NCI-H1436 treated with DMSO at 0.1 percent for 48 hours (cell line): ENCODE measurements at regions not wholly inside any gene's neighbourhood (a gene's known extent, or its start where the extent isn't known, plus 50 kb on each side); places are given as distances from the start of the nearest gene placed in this dataset.

Experiments used
- DNase-seq: peaks from one replicate; lab custom pipeline; 2025; lab: John Stamatoyannopoulos, UW

DNA sequence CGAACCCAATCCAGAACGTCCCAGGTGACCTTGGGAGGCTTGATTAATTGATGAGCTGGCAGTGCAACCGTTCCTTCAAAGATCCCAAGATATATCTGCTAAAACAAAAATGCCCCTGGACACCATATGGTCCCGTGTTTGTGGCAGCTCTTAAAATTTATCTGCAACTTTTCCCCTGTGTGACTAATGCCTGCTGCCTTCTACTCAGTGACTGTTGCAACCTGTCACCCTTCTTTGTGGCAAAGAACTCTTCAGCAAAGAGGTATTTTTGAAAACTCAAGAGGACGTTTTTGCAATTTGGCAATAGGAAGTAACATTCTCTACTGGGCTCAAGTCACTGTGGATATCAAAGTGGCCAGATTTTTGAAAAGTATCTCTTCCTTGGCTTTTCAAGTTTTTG is 75.8 kb upstream of the SOD3 start:
- no peak for DNase-seq

DNA sequence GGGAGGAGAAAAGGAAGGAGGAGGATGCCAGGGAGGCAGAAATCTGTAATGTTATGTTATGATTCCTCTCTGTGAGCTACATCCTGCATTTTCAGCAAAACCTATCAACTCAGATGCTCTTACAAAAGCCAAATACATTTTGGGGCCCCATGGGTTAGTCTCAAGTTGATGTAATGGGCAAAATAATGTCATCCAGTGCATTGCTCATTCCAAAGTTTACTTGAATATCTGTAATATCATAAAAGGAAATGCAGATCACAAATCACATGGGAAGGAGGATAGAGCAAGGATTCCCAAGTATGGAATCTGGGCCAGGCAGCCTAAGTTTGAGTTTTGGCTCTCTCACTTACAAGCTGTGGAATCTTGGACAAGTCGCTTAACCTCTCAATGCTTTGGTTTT is 74.9 kb upstream of the SOD3 start:
- no peak for DNase-seq

DNA sequence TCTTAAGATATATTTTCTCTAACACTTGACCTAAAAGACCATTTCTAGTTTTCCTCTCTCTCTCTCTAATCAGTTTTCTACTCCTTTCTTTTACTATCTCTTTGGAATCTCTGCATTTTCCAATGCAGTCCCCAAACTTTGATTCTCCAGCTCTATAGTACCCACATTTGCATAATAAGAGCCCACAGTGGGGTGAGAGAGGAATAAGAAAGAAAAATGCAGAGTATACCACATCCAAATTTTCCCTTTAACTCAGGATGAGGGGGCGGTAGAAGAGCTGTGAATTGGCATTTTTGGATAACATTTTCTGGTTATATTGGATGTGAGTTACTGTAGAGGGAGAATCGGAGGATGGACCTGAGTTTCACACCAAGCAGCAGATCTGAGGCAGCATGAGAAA is 74.4 kb upstream of the SOD3 start:
- DNase-seq: no peak

DNA sequence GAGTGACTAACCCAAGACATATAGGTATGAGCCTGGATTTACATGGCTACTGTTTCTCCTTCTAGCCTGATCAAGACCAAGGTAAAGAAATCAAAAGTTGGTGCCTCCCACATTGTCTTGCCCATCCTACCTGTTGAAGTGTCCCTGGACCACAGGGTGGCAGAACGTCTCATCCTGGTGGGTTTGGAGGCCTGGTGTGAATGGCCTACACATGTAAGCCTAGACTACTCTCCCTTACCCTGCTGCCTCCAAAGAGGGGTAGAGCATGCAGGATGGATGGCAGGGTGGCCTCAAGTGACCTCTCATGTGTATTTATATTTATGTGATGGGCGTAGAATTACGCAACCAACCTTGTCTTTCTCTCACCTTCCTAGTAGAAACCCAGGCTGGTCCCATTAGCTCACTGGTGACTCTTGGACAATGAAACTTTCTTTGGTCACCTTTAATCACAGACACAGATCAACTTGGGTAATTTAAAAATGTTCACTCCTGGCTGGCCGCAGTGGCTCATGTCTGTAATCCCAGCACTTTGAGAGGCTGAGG is 73.3 kb upstream of the SOD3 start:
- no peak for DNase-seq

DNA sequence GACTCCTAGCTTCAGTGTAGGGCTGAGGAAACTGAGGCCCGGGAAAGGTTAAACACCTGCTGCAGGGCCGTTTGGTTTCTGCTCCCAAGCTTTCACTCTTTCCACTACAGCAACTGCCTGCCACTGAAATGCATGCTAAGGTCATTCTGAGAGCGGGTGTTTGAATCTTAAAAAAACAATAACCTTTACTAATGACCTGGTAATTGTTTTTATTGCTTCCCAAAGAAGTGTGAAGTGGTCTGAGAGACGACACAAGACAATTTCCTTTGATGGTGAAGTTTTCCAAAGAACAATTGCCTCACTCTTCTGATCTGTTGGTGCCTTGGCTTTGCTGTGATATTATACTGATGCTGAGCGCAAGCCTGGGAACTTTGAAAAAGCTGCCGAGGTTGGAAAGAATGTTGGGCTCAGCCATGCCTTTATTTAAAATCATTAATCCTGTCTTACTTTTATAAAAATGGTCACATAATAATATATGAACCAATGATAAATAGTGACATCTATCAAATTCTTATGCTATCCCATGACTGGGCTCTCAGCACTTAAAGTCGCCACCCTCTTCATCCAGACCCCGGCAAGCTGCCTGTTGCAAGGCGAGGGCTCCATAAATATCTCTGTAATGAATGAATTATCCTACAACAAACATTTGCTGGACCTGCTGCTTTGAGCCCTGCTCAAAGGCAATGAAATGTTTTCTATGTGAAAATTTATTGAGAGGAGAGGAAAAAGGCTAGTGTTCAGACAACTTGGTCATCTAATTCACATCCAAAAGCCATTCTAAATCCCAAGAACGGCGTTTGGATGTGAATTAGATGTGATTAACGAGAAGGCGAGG is 67.8 kb upstream of the SOD3 start:
- DNase-seq: no peak

DNA sequence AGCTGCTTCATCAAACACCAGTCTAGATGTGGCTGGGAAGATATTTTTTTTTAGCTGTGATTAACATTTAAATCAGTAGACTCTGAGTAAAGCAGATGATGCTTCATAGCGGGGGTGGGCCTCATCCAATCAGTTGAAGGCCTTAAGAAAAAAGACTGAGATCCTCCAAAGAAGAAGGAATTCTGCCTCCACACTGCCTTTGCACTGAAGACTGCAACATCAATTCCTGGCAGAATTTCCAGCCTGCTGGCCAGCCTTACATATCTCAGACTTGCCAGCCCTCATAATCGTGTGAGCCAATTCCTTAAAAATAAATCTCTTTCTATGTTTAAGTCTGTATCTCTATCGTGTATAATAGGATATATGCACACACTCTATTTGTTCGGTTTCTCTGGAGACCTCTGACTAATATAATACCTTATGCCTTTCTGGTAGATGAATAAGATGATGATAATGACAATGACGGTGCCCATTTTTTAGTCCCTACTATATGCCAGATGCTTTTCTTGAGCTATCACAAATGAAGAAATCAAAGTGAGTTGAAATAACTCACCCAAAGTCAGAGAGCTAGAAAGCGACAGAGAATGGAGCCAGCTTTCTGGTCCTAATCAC is 66.1 kb upstream of the SOD3 start:
- no peak for DNase-seq

DNA sequence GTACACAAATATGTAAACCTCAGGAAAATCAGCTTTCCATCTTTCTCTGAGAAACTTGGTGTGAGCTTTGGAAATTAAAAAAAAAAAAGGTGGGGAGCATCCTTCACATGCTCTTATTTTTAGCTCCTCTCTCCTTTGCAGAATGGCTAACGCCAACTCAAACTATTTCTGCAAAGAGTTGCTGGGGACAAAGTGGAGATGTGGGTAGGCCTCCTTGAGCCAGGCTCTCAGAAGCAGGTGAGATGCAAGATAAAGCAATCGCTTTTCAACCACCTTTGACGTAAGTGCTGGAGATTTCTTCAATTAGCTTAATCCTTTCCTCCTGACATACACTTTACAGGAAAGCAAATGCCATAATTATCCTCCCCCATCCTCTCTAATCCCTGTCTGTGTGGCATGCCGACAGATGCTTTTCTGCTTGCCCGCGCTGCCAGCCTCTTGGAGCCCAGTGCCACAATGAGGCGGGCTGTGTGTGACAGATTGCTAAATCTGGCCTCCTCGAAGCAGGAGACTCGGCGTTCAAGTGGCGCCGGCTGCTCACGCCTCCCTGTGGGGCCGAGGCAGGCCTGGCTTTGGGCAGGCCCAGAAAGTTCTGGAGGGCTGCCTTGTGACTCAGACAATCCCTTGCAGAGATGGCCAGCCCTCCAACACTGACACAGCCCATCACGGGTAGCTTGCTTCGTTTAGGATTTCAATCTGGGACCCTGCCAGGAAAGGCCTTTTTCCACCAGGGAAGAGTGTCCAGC is 64.9 kb upstream of the SOD3 start:
- no peak for DNase-seq

DNA sequence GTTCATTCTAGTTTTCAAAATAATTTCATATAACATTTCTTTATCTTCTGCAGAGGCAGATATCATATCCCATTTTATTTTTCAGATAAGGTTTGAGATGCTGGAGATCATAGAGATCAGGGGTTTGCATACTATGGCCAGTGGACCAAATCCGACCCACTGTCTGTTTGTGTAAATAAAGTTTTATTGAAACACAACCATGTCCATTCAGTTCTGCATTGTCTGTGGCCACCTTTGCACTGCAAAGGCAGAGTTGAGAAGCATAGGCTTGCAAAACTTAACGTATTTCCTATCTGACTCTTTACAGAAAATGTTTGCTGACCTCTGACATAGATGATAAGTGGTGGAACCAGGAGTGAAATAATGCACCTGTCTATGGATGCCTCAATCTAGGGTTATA is 63.9 kb upstream of the SOD3 start:
- DNase-seq: no peak

DNA sequence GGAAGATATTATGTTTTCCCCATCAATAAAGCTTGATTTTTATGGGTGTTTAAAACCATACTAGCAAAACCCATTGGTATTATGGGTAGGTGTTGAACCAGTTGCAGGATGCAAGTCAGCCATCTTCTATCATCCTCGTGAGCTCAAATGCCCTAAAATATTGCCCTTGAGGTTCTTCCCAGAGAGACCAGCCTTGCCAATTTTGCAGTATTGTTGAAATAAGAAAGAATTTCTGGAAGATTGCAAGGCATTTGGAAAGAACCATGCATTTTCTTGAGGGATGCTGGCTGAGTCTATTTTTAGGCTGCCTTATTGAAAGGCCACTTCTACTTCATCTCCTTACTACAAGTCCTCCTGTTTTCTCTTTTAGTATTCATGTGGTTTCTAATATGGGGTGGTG is 60.9 kb upstream of the SOD3 start:
- DNase-seq: no peak

DNA sequence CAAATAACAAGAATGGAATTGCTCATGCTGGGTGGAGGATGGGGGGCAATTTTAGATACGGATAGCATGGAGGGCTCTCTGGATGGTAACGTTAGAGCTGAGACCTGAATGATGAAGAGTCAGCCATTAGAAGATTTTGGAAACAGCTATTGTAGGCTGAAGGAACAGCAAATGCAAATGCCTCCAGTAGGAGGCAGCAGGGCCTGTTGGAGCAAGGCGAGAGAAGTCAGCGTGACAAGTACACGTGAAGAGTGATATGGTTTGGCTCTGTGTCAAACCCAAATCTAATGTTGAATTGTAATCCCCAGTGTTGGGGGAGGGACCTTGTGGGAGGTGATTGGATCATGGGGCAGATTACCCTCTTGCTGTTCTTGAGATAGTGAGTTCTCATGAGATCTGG is 59.3 kb upstream of the SOD3 start:
- no peak for DNase-seq

DNA sequence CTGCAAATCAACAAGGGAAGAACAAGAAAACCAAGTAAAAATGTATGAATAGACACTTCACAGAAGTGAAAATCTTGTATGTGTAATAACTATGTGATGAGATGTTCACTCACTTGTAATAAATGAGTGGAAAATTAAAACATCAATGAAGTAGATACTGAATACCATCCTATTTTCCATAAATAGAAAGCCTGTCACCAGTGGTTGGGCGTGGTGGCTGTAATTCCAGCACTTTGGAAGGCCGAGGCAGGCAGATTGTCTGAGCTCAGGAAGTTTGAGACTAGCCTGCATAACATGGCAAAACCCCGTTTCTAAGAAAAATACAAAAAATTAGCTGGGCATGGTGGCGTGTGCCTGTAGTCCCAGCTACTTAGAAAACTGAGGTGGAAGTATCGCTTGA is 53.5 kb upstream of the SOD3 start:
- no peak for DNase-seq

DNA sequence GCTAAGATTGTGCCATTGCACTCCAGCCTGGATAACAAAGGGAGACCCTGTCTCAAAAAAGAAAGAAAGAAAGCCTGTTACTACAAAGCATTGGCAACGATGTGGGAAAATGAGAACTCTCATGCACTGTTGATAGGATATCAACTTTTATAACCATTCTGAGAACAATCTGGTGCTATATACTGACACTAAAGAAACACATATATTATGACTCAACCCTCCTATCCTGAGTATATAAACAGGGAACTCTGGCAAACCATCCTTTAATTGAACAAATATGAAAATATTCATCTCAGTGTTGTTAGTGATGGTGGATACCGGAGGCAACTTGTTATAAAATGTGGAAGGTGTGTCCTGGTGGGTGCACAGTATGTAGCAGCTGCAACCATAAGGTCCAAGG is 53.0 kb upstream of the SOD3 start:
- DNase-seq: no peak

DNA sequence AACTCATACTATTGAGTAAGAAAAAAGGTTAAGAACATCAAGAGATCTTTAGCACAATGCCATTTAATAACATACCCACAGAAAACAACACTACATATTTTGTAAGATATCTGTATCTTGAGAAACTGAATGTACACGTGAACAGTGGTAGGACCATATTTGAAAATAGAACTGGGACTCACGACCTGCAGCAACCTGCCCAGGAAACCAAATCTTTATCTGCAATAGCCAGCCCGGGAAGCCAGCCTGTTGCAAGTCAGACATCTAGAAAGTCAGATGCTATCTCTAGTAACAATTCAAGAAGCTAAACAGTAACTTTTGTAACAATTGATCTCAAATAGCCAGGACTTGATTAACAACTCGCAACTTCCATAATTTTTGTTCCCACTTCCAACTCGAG is 52.6 kb upstream of the SOD3 start:
- DNase-seq: no peak

DNA sequence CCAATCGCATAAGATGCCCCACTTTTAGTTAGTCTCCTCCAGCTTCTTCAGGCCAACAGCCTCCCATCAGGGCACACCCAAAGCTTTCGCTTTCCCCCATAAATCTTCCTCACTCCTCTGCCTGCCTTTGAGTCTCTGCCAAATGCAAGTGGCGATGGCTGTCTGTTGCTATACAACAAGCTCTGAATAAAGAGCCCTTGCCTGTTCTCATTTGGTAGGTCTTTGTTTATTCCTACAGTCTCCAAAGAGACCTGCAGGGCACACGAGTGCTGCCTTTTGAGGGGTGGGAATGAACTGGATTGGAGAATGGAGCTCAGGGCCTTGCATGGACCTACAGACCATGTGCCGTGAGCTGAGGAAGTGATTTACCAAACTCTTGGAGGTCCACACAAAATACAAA is 52.2 kb upstream of the SOD3 start:
- no peak for DNase-seq

DNA sequence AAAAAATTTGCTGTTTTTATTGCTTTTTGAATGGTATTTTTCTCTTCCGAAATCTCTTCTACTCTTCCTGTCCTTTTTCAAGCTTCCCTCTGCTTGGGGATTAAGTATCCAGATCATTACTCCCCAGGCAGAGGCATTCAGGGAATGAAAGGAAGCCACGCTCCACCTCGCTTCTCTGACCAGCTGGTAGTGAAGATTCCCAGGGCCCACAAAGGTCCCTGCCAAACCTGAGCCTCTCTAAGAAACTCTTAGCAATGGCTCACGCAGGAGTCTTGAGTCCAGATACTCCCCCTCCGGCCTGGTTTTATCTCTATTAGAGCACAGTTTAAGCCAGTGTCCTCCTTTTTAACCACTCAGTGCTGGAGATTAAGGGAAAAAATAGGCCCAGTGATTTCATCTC is 51.4 kb upstream of the SOD3 start:
- no peak for DNase-seq

DNA sequence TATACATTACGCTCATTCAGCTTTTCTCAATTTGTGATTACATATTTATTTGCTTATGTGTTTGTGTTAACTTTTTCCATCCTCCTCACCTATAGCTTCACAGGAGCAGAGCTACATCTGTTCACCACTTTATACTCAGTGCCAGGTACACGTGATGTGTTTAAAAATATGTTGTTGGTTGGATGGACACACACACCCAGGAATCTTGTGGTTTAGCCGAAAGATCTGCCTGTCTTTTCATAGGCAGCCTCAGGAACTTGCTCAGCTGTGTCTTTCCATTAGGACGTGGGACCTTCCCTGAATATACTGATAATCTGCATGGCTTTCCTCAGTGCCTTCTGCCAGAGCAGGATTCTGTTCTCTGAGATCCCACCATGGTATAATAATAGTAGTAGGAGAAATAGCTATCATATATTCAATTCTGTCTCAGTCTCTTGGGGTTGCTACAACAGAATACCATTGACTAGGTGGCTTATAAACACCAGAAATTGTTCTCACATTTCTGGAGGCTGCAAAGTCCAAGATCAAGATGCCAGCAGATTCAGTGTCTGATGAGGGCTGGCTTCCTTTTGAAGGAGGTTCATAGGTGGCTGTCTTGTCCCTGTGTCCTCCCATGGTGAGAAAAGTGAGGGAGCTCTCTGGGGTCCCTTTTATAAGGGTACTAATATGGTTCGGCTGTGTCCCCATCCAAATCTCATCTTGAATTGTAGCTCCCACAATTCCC is 50.0 kb upstream of the SOD3 start:
- DNase-seq: no peak
